ENCODE measurements at regions not wholly inside any gene's neighbourhood (a gene's known extent, or its start where the extent isn't known, plus 50 kb on each side); places are given as distances from the start of the nearest gene placed in this dataset.

DNA sequence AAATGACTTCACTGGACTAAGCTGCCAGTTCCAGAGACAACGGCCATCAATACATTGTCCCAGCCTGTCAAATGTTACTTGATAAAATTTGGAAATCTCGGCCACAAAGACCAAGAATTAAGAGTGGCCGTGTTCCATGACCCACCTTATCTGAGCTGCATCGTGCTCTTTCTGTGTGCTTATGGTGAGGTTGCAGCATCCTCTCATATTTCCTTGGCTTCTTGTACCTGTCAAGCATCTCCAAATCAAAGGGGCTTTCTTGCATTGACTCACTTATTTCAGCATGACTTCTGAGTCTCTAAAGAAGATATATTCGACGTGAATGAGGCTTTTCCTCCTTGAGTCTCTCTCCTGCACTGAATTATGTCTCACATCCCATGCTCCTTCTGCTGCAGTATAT, 421.7 kb downstream of the MCTP2 start:
- TF ChIP-seq CTCF (conservative IDR thresholded peaks at IDR 0.05; ENCODE audit: low read depth, low read length): no peak
- H3K4me3 ChIP-seq (ENCODE audit: low read length): no peak overlapping the region
- no peak for DNase-seq (ENCODE audit: low read depth)

GRCh38 chr15:94655249-94655880, 424.0 kb downstream of the MCTP2 start:
- no peak for DNase-seq (ENCODE audit: low read depth)
- H3K4me3 ChIP-seq (ENCODE audit: low read length): no peak overlapping the region
- no peak for TF ChIP-seq CTCF (conservative IDR thresholded peaks at IDR 0.05; ENCODE audit: low read depth, low read length)

GRCh38 chr15:94665676-94666441, 434.5 kb downstream of the MCTP2 start:
- H3K4me3 ChIP-seq (ENCODE audit: low read length): no peak overlapping the region
- TF ChIP-seq CTCF (conservative IDR thresholded peaks at IDR 0.05; ENCODE audit: low read depth, low read length): no peak
- DNase-seq (ENCODE audit: low read depth): no peak

DNA sequence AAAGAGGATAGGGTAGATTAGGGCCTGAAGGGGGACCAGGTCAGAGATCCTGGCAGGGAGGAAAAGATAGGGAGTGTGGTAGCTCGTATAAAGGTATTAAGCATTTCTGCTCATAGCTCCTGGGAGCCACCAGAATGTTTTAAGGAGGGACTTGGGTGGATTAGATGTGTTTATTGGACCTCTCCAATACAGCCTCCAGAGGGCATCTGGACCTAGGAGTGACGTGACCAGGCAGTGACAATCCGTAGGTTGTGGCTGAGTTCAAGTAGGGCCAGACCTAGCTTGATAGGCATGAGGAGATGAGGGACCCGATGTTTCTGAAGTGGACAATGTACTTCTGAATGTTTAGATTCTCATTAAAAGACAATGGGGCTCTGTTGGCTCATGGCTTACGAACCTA, 435.2 kb downstream of the MCTP2 start:
- no peak overlapping the region for H3K4me3 ChIP-seq (ENCODE audit: low read length)
- TF ChIP-seq CTCF (conservative IDR thresholded peaks at IDR 0.05; ENCODE audit: low read depth, low read length): no peak
- no peak for DNase-seq (ENCODE audit: low read depth)

DNA sequence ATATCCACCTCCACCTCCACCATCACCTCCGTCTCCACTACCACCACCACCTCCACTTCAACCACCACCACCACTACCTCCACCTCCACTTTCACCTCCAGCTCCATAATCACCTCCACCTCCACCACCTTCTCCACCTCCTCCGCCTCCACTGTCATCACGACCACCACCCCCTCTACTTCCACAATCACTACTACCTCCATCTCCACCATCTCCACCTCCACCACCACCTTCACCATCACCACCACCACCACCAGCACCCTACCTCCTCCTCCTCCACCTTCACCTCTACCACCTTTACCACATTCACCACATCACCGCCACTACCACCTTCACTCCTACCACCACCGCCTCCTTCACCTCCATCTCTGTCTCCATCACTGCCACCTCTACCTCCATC, 435.7 kb downstream of the MCTP2 start:
- DNase-seq (ENCODE audit: low read depth): no peak
- H3K4me3 ChIP-seq (ENCODE audit: low read length): no peak overlapping the region
- TF ChIP-seq CTCF (conservative IDR thresholded peaks at IDR 0.05; ENCODE audit: low read depth, low read length): no peak

DNA sequence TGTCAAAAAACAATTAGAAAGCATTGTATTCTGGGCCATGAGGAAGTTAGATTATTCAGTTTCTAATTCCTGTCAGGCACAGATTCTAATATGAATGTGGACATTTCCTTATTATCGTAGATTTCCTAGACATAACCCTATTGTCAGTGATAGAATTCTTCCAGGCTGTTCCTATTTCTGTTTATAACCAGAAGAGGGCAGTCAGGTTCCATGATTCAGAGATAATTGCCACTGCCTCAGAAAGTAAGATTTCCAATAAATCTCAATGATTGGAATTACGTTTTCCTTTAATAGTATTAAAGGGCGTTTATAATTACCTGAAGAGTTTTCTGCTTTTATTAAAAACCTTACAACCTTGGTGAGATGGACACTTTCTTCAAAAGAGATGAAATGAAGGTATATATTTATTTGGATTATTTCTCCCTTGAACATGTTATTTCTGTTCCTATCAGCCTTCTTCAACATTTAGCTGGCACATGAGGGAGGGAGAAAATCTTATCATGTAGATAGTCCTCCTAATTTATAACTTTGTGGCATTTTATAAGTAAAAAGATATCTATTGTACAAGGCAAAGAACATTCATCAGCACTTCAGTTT, 439.2 kb downstream of the MCTP2 start:
- TF ChIP-seq CTCF (conservative IDR thresholded peaks at IDR 0.05; ENCODE audit: low read depth, low read length): peak; percentile 68
- no peak overlapping the region for H3K4me3 ChIP-seq (ENCODE audit: low read length)
- no peak for DNase-seq (ENCODE audit: low read depth)
